Esophagus muscularis mucosa (tissue), 3 donors: ENCODE measurements at regions not wholly inside any gene's neighbourhood (a gene's known extent, or its start where the extent isn't known, plus 50 kb on each side); places are given as distances from the start of the nearest gene placed in this dataset.

Source experiments
- POLR2A ChIP-seq: fragments of 450-650 bp; IDR thresholded peaks from one replicate; pipeline ENCODE4 v1.6.1; 2017; ENCODE audit warnings: antibody characterized with exemption, moderate library complexity, mild to moderate bottlenecking, low read depth
- POLR2AphosphoS5 ChIP-seq, 2 donors: sonication (generic); formaldehyde crosslinking; IDR thresholded peaks; one replicate each; pipeline ENCODE4 v1.6.1; 2017; ENCODE audit warnings: antibody characterized with exemption in 2 of 2
- TF ChIP-seq, protein P1 (sequence below), 3 experiments: fragments of 200-600 bp in 2 of 3; fragments of 450-650 bp in 1 of 3; sonication (generic) in 2 of 3; IDR thresholded peaks; one replicate each; pipeline ENCODE4 v1.5.1; 2017 to 2019; ENCODE audit warnings: antibody characterized with exemption in 3 of 3, mild to moderate bottlenecking in 2 of 3, moderate library complexity in 1 of 3

DNA sequence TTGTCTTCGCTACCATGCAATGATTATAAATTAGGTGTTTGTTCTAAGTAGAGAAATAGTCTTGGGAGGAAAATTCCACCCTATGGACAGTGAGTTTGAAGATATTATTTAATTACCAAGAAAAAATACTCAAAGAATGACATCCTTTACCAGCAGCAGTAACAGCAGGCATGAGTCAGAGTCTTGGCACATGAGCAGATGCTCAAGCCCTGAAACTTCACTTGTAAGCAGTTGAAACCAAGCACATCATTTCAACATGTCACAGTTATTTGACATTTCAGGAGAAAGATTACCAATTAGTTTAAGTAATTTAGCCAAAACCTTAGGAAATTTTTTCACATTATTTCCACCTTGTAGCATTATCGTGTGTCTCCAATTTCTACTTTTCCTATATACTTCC lies 99.2 kb downstream of the C12orf50 start:
- TF ChIP-seq, protein P1, sequence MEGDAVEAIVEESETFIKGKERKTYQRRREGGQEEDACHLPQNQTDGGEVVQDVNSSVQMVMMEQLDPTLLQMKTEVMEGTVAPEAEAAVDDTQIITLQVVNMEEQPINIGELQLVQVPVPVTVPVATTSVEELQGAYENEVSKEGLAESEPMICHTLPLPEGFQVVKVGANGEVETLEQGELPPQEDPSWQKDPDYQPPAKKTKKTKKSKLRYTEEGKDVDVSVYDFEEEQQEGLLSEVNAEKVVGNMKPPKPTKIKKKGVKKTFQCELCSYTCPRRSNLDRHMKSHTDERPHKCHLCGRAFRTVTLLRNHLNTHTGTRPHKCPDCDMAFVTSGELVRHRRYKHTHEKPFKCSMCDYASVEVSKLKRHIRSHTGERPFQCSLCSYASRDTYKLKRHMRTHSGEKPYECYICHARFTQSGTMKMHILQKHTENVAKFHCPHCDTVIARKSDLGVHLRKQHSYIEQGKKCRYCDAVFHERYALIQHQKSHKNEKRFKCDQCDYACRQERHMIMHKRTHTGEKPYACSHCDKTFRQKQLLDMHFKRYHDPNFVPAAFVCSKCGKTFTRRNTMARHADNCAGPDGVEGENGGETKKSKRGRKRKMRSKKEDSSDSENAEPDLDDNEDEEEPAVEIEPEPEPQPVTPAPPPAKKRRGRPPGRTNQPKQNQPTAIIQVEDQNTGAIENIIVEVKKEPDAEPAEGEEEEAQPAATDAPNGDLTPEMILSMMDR (IDR thresholded peaks at IDR 0.05) = no peak
- TF ChIP-seq POLR2A (no peak), POLR2AphosphoS5 (IDR thresholded peaks at IDR 0.05) (no peak)
